HFFc6 (cell line): ENCODE measurements at regions not wholly inside any gene's neighbourhood (a gene's known extent, or its start where the extent isn't known, plus 50 kb on each side); places are given as distances from the start of the nearest gene placed in this dataset.
A peak's percentile ranks its signal among the peaks of the same experiment; 100 is the strongest.

ENCODE experiments used
- DNase-seq: peaks from one replicate; pipeline ENCODE4 v3.0.0-alpha.2; 2018
- H3K27ac Mint-ChIP-seq: 2 replicates; pipeline ENCODE4 v1.8.0; 2020; ENCODE audit warnings: mild to moderate bottlenecking, mixed read lengths
- H3K27me3 Mint-ChIP-seq: 2 replicates; pipeline ENCODE4 v1.8.0; 2021; ENCODE audit warnings: mild to moderate bottlenecking, moderate library complexity, mixed read lengths; ENCODE audit not compliant: insufficient read depth
- H3K36me3 Mint-ChIP-seq: 2 replicates; pipeline ENCODE4 v1.8.0; 2021; ENCODE audit warnings: low read depth, mixed read lengths
- H3K4me1 Mint-ChIP-seq: 2 replicates; pipeline ENCODE4 v1.8.0; 2020; ENCODE audit warnings: low read depth, mixed read lengths
- H3K4me3 Mint-ChIP-seq: 2 replicates; pipeline ENCODE4 v1.8.0; 2020; ENCODE audit warnings: mild to moderate bottlenecking, moderate library complexity, mixed read lengths
- H3K9me3 Mint-ChIP-seq: 2 replicates; pipeline ENCODE4 v1.8.0; 2020; ENCODE audit warnings: mild to moderate bottlenecking, mixed read lengths
- TF ChIP-seq, protein P1 (sequence below): fragments of 200-600 bp; sonication (generic); IDR thresholded peaks from 2 replicates; pipeline ENCODE4 v1.5.0; 2021; ENCODE audit warnings: antibody characterized with exemption, mild to moderate bottlenecking

DNA sequence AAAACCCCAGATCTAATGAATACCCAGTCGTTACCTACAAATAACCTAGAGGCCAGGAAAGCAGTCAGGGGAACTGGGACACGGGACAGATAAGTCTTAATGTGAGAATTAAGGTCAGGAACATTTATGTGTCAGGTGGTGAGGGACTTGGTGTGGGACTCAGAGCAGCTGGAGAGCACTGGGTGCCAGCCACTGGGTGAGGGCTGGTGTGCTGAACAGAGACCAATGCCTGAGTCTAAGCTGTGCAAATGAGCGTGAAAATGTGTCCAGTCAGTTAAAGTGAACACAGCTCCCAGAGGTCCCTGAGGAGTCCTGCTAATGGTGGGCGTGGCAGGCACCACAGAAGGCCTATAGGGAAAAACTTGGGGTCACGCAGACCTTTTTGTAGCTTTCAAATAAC lies 225.9 kb downstream of the C1D start:
- H3K4me1 Mint-ChIP-seq, result peaks cover 22% of the 10 kb centered on the region
- no peak overlapping the region for H3K27ac Mint-ChIP-seq
- H3K27me3 Mint-ChIP-seq, result no peaks in the 10 kb centered on the region
- H3K4me3 Mint-ChIP-seq, result no peak overlapping the region
- no peaks in the 10 kb centered on the region for H3K36me3 Mint-ChIP-seq
- TF ChIP-seq, protein P1, sequence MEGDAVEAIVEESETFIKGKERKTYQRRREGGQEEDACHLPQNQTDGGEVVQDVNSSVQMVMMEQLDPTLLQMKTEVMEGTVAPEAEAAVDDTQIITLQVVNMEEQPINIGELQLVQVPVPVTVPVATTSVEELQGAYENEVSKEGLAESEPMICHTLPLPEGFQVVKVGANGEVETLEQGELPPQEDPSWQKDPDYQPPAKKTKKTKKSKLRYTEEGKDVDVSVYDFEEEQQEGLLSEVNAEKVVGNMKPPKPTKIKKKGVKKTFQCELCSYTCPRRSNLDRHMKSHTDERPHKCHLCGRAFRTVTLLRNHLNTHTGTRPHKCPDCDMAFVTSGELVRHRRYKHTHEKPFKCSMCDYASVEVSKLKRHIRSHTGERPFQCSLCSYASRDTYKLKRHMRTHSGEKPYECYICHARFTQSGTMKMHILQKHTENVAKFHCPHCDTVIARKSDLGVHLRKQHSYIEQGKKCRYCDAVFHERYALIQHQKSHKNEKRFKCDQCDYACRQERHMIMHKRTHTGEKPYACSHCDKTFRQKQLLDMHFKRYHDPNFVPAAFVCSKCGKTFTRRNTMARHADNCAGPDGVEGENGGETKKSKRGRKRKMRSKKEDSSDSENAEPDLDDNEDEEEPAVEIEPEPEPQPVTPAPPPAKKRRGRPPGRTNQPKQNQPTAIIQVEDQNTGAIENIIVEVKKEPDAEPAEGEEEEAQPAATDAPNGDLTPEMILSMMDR, result no peak
- no peak for DNase-seq
- H3K9me3 Mint-ChIP-seq, result no peaks in the 10 kb centered on the region

DNA sequence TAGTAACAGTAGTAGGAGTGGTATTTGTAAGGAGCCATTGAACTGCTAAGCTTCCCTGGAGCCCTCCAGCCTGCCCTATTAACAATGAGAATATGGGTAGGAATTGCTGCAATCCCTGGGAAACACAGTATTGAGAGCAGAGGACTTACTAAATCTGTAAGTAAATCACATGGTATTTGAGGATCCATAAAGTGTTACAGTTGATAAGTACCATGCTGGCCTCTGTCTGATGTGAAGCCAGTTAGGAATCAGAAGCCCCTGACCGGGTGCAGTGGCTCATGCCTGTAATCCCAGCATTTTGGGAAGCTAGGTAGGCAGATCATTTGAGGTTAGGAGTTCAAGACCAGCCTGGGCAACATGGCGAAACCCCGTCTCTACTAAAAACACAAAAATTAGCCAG lies 224.6 kb downstream of the C1D start:
- no peaks in the 10 kb centered on the region; the same call in 1 of the 2 replicates for H3K27me3 Mint-ChIP-seq
- DNase-seq, result no peak
- TF ChIP-seq, protein P1, result no peak
- no peaks in the 10 kb centered on the region for H3K36me3 Mint-ChIP-seq
- H3K9me3 Mint-ChIP-seq, result no peaks in the 10 kb centered on the region
- H3K4me1 Mint-ChIP-seq, result peaks cover 34% of the 10 kb centered on the region
- H3K27ac Mint-ChIP-seq, result no peak overlapping the region
- no peak overlapping the region for H3K4me3 Mint-ChIP-seq

DNA sequence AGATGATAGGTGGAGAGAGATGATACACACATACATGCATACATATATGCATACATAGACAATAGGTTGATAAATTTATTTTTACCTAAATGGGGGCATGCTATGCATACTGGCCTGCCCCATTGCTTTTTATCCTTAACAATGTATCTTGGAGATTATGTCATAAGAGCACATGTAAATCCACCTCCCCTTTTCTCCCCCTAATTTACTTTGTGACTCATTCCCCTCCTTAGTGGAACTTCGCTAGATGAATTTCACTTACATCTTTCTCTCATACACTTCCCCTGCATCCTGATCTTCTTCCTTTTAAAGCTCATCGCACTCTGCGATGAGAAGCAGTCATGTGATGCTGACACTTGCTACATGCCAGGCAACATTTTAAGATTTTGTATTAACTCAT lies 223.6 kb downstream of the C1D start:
- DNase-seq, result peak; percentile 39
- Mint-ChIP-seq H3K4me3 (peak overlapping the region; percentile 6; the same call in 1 of the 2 replicates), H3K36me3 (no peaks in the 10 kb centered on the region), H3K9me3 (no peaks in the 10 kb centered on the region), H3K27ac (peak overlapping the region; percentile 36), H3K4me1 (peaks cover 34% of the 10 kb centered on the region), H3K27me3 (no peaks in the 10 kb centered on the region; the same call in 1 of the 2 replicates)
- TF ChIP-seq, protein P1, result no peak

DNA sequence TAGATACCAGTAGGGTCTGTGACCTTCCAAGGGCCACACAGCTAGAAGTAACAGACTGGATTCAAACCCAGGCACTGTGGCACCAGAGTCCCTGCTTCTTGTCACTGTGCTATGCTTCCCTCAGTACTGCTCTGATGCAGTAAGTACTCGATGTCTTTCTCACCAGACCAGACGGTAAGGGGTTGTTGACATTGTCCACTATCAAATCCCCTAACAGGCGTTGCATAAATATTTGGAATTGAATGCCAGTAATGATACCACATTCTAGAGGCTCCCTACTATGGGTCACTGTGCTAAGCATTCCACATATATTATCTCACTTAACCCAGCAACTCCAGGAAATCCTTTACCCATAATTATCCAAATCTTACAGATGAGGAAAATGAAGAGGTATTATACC lies 223.1 kb downstream of the C1D start:
- Mint-ChIP-seq H3K27ac (peak overlapping the region; percentile 36), H3K9me3 (no peaks in the 10 kb centered on the region), H3K36me3 (no peaks in the 10 kb centered on the region), H3K27me3 (no peaks in the 10 kb centered on the region; the same call in 1 of the 2 replicates), H3K4me1 (peaks cover 34% of the 10 kb centered on the region), H3K4me3 (peak overlapping the region; percentile 6; the same call in 1 of the 2 replicates)
- peak; percentile 14 for DNase-seq
- TF ChIP-seq, protein P1, result no peak

DNA sequence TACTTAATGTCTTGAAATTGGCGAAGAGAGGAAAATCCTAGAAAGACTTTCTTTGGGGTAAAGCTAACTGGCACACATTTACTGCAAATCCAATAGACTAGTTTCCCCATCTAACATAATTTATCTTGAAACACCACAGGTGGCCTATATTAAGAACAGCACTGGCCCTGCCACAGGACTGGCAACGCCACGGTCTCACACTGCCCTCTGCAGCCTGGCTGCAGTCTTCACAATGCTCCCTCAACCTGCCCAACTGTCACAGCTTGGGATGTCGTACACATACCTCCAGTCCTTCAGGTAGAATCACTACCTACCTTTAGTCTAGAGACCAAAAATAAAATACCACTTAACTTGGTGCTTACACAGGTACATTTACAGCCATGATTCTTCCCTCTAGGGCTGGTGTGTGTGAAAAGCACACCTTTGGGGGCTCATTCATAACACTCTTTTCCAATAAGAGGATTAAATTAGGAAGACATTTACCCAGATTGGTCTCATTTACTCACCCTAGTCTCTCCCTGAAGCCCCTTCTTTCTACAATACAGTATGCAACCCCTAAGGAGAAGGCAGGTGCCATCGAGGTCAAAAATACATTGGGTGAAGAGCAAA lies 222.2 kb downstream of the C1D start:
- no peaks in the 10 kb centered on the region for H3K9me3 Mint-ChIP-seq
- TF ChIP-seq, protein P1, result peak; percentile 89
- peaks cover 37% of the 10 kb centered on the region for H3K4me1 Mint-ChIP-seq
- no peak overlapping the region for H3K27ac Mint-ChIP-seq
- H3K36me3 Mint-ChIP-seq, result no peaks in the 10 kb centered on the region
- DNase-seq, result peak; percentile 66
- no peak overlapping the region for H3K4me3 Mint-ChIP-seq
- peaks cover 2% of the 10 kb centered on the region; the same call in 1 of the 2 replicates for H3K27me3 Mint-ChIP-seq
